C4-2B (cell line): ENCODE measurements at regions not wholly inside any gene's neighbourhood (a gene's known extent, or its start where the extent isn't known, plus 50 kb on each side); places are given as distances from the start of the nearest gene placed in this dataset.

Experiments
- CTCF ChIP-seq: fragments of 450-650 bp; conservative IDR thresholded peaks from 2 replicates; pipeline ENCODE4 v1.5.1; 2017; ENCODE audit warnings: mild to moderate bottlenecking
- ZFX ChIP-seq: fragments of 450-650 bp; IDR thresholded peaks from 2 replicates; pipeline ENCODE4 v1.6.1; 2017

- TF ChIP-seq ZFX (no peak), CTCF (no peak)
Measured at GRCh38 chr20:6269168-6269873, 146.5 kb upstream of the FERMT1 start.
